Activated B cell treated with CpG ODN at 0.5 μM for 24 hours (primary cell): ENCODE measurements at regions not wholly inside any gene's neighbourhood (a gene's known extent, or its start where the extent isn't known, plus 50 kb on each side); places are given as distances from the start of the nearest gene placed in this dataset.

Experiments used
- ATAC-seq: fragments of 200-7000 bp; cut with Tn5 transposase; one replicate; pipeline ENCODE4 v1.10.0; 2021; ENCODE audit warnings: low read depth, mild to moderate bottlenecking, moderate library complexity
- CTCF ChIA-PET: fragments of 350-600 bp; sonication (Branson Sonifier 250); formaldehyde crosslinking; loops from one replicate; lab custom pipeline; 2021; ENCODE audit warnings: antibody characterized with exemption; lab: Charles Lee
- POLR2A ChIA-PET: fragments of 350-600 bp; sonication (Branson Sonifier 250); formaldehyde crosslinking; loops from one replicate; lab custom pipeline; 2021; ENCODE audit warnings: antibody characterized with exemption; lab: Charles Lee
- DNase-seq: peaks from one replicate; pipeline ENCODE4 v3.0.0; 2022
- H3K27ac Mint-ChIP-seq: one replicate; pipeline ENCODE4 v1.8.0; 2020; ENCODE audit warnings: mixed read lengths
- H3K27me3 Mint-ChIP-seq: one replicate; pipeline ENCODE4 v1.8.0; 2021; ENCODE audit warnings: mixed read lengths
- H3K36me3 Mint-ChIP-seq: one replicate; pipeline ENCODE4 v1.8.0; 2021; ENCODE audit warnings: low read depth, mixed read lengths
- H3K4me1 Mint-ChIP-seq: one replicate; pipeline ENCODE4 v1.8.0; 2021; ENCODE audit warnings: mixed read lengths
- H3K4me3 Mint-ChIP-seq: one replicate; pipeline ENCODE4 v1.8.0; 2020; ENCODE audit warnings: mild to moderate bottlenecking, mixed read lengths
- H3K9me3 Mint-ChIP-seq: one replicate; pipeline ENCODE4 v1.8.0; 2020; ENCODE audit warnings: mixed read lengths
- CTCF ChIP-seq: fragments of 200-600 bp; IDR thresholded peaks from one replicate; pipeline ENCODE4 v1.8.0; 2022; ENCODE audit warnings: antibody characterized with exemption, mild to moderate bottlenecking
- intact Hi-C: fragments of 100-400 bp; cut with micrococcal nuclease; formaldehyde crosslinking; loops from one replicate; pipeline ENCODE4 v1.15.1; 2024

GRCh38 chr1:218536296-218536986, 191.3 kb downstream of the TGFB2 start:
- TF ChIP-seq CTCF: no peak
- no peak overlapping the region for H3K4me3 Mint-ChIP-seq
- H3K9me3 Mint-ChIP-seq: no peaks in the 10 kb centered on the region
- no peaks in the 10 kb centered on the region for H3K27me3 Mint-ChIP-seq
- H3K36me3 Mint-ChIP-seq: no peaks in the 10 kb centered on the region
- ATAC-seq (no peak), DNase-seq (no peak)
- intact Hi-C loops: no loop called here
- no peaks in the 10 kb centered on the region for H3K4me1 Mint-ChIP-seq
- ChIA-PET CTCF (no interaction called here), POLR2A (no interaction called here)
- H3K27ac Mint-ChIP-seq: no peak overlapping the region

GRCh38 chr1:218537122-218537913, 192.2 kb downstream of the TGFB2 start:
- POLR2A ChIA-PET: no interaction called here
- intact Hi-C loops: no loop called here
- no peak for TF ChIP-seq CTCF
- H3K36me3 Mint-ChIP-seq: no peaks in the 10 kb centered on the region
- no peaks in the 10 kb centered on the region for H3K27me3 Mint-ChIP-seq
- ATAC-seq (no peak), DNase-seq (no peak)
- H3K4me3 Mint-ChIP-seq: no peak overlapping the region
- CTCF ChIA-PET: no interaction called here
- H3K4me1 Mint-ChIP-seq: no peaks in the 10 kb centered on the region
- H3K9me3 Mint-ChIP-seq: no peaks in the 10 kb centered on the region
- no peak overlapping the region for H3K27ac Mint-ChIP-seq

GRCh38 chr1:218538341-218538740, 193.2 kb downstream of the TGFB2 start:
- Mint-ChIP-seq H3K9me3 (no peaks in the 10 kb centered on the region), H3K27me3 (no peaks in the 10 kb centered on the region), H3K4me3 (no peak overlapping the region), H3K27ac (no peak overlapping the region), H3K36me3 (no peaks in the 10 kb centered on the region), H3K4me1 (no peaks in the 10 kb centered on the region)
- ATAC-seq (no peak), DNase-seq (no peak)
- CTCF ChIA-PET: no interaction called here
- TF ChIP-seq CTCF: no peak
- intact Hi-C loops: no loop called here
- POLR2A ChIA-PET: no interaction called here

GRCh38 chr1:218546314-218546713, 201.2 kb downstream of the TGFB2 start:
- no peaks in the 10 kb centered on the region for H3K36me3 Mint-ChIP-seq
- no peak overlapping the region for H3K4me3 Mint-ChIP-seq
- no peaks in the 10 kb centered on the region for H3K27me3 Mint-ChIP-seq
- DNase-seq: no peak
- TF ChIP-seq CTCF: no peak
- CTCF ChIA-PET: no interaction called here
- no peak overlapping the region for H3K27ac Mint-ChIP-seq
- no peak for ATAC-seq
- no peaks in the 10 kb centered on the region for H3K9me3 Mint-ChIP-seq
- H3K4me1 Mint-ChIP-seq: no peaks in the 10 kb centered on the region
- POLR2A ChIA-PET: no interaction called here
- intact Hi-C loops: no loop called here

GRCh38 chr1:218547957-218548730, 203.0 kb downstream of the TGFB2 start:
- Mint-ChIP-seq H3K4me1 (no peaks in the 10 kb centered on the region), H3K36me3 (no peaks in the 10 kb centered on the region), H3K9me3 (no peaks in the 10 kb centered on the region), H3K27ac (no peak overlapping the region), H3K4me3 (no peak overlapping the region), H3K27me3 (no peaks in the 10 kb centered on the region)
- TF ChIP-seq CTCF: no peak
- intact Hi-C loops: no loop called here
- DNase-seq: no peak
- ATAC-seq: no peak
- POLR2A ChIA-PET: no interaction called here
- CTCF ChIA-PET: no interaction called here
